ENCODE measurements at regions not wholly inside any gene's neighbourhood (a gene's known extent, or its start where the extent isn't known, plus 50 kb on each side); places are given as distances from the start of the nearest gene placed in this dataset.

DNA sequence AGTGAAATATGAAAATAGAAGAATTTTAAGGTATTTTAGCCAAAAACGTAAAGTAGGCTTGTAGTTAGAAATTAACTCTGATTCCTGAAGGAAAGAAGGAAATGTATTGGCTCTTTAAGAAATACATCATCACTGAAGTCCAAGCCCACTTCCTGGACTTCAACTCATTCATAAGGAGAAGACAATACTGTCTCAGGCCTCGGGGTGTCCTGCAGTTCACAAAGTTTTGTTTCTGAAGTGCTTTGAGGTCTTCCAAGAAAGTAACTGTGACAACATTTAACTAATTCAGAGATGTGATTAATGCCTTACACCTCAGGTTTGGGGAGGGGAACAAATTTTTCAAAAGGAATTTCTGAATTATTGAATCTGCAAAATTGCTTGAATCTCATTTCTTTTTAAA is 65.8 kb upstream of the STARD13 start:
- H3K36me3 ChIP-seq (ENCODE audit: control insufficient read depth, insufficient read depth, low read length): peaks cover 3% of the 10 kb centered on the region; the same call in 1 of the 2 replicates
- peak overlapping the region; percentile 17; the same call in 1 of the 2 replicates for H3K4me3 ChIP-seq (ENCODE audit: insufficient read depth, low read depth, low read length)
- DNase-seq: peak; percentile 64
- H2AFZ ChIP-seq (replicated peaks; ENCODE audit: low read length, poor library complexity): no peak overlapping the region
- 0 out of 2 replicates have a peak overlapping the region, but pooled peaks have one; percentile 30 for H3K18ac ChIP-seq (ENCODE audit: low read depth, low read length)
- 0 out of 2 replicates have a peak, but pooled peaks cover 8% of the 10 kb centered on the region for H4K20me1 ChIP-seq (ENCODE audit: insufficient read depth, low read length)
- H3K56ac ChIP-seq (ENCODE audit: extremely low read depth, insufficient read depth, low read length): no peak overlapping the region
- CTCF ChIA-PET: no interaction called here
- no peak overlapping the region for H2BK120ac ChIP-seq (ENCODE audit: low read depth, low read length)
- no peak overlapping the region for H2AK5ac ChIP-seq (ENCODE audit: low read depth, low read length)
- peaks cover 11% of the 10 kb centered on the region for H3K4me1 ChIP-seq (ENCODE audit: control insufficient read depth, insufficient read depth, low read length)
- no peak overlapping the region for H2AK9ac ChIP-seq (replicated peaks; ENCODE audit: low read depth, low read length, poor library complexity)
- no peak overlapping the region for H3K14ac ChIP-seq (replicated peaks; ENCODE audit: low read depth, low read length)
- no peak overlapping the region for H3K9ac ChIP-seq (ENCODE audit: low read depth, low read length)
- in situ Hi-C loops (cut with MboI; ENCODE audit: low sequenced_read_pairs): no loop called here
- H4K8ac ChIP-seq (ENCODE audit: low read depth in 2 of 2, low read length in 2 of 2): peak overlapping the region in 1 of 2 experiments; percentile 14
- no peak overlapping the region for H2BK20ac ChIP-seq (ENCODE audit: low read depth, low read length)
- dilution Hi-C loops (cut with HindIII; ENCODE audit: low sequenced_read_pairs, unreplicated experiment): no loop called here
- H3K4ac ChIP-seq (ENCODE audit: low read depth, low read length): no peak overlapping the region
- TF ChIP-seq MXI1 (IDR thresholded peaks at IDR 0.05; ENCODE audit: borderline replicate concordance, low read depth, low read length) (no peak), MAFK (IDR thresholded peaks at IDR 0.05; ENCODE audit: low read depth, low read length) (no peak), CHD1 (IDR thresholded peaks at IDR 0.05; ENCODE audit: low read depth, low read length) (no peak)
- no peak overlapping the region for H4K5ac ChIP-seq (ENCODE audit: low read depth, low read length)
- H3K27me3 ChIP-seq (ENCODE audit: control insufficient read depth, insufficient read depth, low read length): no peaks in the 10 kb centered on the region
- H3K23ac ChIP-seq (ENCODE audit: low read depth, low read length): no peak overlapping the region
- no peak overlapping the region for H2BK15ac ChIP-seq (ENCODE audit: low read depth, low read length)
- peak overlapping the region; percentile 90 for H3K4me2 ChIP-seq (ENCODE audit: low read depth, low read length)
- WGBS, 2 experiments (ENCODE audit: extremely low coverage in 2 of 2, insufficient read length in 1 of 2): 100% methylated on average over 1 of the region's 2 CpGs; no CpG with 5 or more reads in 1 of the 2 experiments
- peaks cover 7 to 35% of the 10 kb centered on the region in 2 experiments for H3K79me1 ChIP-seq (ENCODE audit: low read depth in 1 of 2, low read length in 2 of 2)
- ATAC-seq (ENCODE audit: low read depth): no peak
- intact Hi-C loops (cut with micrococcal nuclease): no loop called here
- H3K9me1 ChIP-seq (ENCODE audit: insufficient read depth, low read length): peaks cover 15% of the 10 kb centered on the region
- peak overlapping the region; percentile 41 for H2BK5ac ChIP-seq (ENCODE audit: low read depth, low read length, poor library complexity, severe bottlenecking)
- no peaks in the 10 kb centered on the region for H3K9me3 ChIP-seq (ENCODE audit: control insufficient read depth, insufficient read depth, low read length)
- POLR2A ChIA-PET (ENCODE audit: unreplicated experiment): interaction anchor here (0.6 to 0.7 kb wide), 2 partner anchors 47 to 146 kb away, joined by 3 to 12 read pairs; no protein-coding TSS in a partner anchor
- no peak overlapping the region for H4K91ac ChIP-seq (ENCODE audit: insufficient read depth, low read depth, low read length)
- H3K27ac ChIP-seq (ENCODE audit: insufficient read depth, low read length): no peak overlapping the region
- no TSS peak for BruUV-seq (replicated peaks)

Measured in IMR-90 (cell line).